GM12872 (cell line): ENCODE measurements at regions not wholly inside any gene's neighbourhood (a gene's known extent, or its start where the extent isn't known, plus 50 kb on each side); places are given as distances from the start of the nearest gene placed in this dataset.

ENCODE experiments used
- TF ChIP-seq, protein P1 (sequence below): IDR thresholded peaks from 3 replicates; pipeline ENCODE4 v1.5.1; 2011; ENCODE audit warnings: low read depth, mild to moderate bottlenecking, low read length, moderate library complexity; ENCODE audit not compliant: insufficient read depth

DNA sequence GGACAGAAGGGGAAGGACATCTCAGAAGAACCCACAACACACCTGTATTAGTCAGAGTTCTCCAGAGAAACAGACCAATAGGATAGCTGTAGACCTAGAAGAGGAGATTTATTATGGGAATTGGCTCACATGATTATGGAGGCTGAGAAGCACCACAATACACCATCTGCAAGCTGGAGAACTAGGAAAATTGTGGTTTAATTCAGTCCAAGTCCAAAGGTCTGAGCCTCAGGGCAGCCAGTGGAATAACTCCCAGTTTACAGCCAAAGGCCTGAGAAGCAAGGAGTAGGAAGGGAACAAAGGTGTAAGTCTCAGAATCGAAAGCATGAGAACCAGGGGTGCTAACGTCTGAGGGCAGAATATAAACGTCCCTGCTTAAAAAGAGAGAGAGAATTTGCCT, 99.6 kb upstream of the AUTS2 start:
- TF ChIP-seq, protein P1, sequence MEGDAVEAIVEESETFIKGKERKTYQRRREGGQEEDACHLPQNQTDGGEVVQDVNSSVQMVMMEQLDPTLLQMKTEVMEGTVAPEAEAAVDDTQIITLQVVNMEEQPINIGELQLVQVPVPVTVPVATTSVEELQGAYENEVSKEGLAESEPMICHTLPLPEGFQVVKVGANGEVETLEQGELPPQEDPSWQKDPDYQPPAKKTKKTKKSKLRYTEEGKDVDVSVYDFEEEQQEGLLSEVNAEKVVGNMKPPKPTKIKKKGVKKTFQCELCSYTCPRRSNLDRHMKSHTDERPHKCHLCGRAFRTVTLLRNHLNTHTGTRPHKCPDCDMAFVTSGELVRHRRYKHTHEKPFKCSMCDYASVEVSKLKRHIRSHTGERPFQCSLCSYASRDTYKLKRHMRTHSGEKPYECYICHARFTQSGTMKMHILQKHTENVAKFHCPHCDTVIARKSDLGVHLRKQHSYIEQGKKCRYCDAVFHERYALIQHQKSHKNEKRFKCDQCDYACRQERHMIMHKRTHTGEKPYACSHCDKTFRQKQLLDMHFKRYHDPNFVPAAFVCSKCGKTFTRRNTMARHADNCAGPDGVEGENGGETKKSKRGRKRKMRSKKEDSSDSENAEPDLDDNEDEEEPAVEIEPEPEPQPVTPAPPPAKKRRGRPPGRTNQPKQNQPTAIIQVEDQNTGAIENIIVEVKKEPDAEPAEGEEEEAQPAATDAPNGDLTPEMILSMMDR: no peak

DNA sequence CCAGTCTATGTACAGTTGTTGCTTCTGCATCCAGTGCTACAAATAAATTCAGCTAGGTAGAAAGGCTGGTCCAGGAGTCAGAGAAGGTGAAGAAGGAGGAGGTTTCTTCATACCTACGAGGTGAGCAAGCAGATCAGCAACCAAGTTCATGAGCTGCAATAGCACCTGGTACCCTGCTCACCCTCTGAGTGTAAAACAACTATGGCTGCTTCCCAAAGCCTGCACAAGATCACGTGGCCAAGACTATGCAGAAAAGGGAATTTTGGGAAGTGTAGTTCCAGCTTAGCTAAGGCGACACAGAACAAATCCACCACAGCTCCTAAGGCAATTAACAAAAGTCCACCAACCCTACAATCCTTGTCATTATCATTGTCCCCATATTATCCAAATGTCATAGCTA, 95.9 kb upstream of the AUTS2 start:
- TF ChIP-seq, protein P1: no peak

DNA sequence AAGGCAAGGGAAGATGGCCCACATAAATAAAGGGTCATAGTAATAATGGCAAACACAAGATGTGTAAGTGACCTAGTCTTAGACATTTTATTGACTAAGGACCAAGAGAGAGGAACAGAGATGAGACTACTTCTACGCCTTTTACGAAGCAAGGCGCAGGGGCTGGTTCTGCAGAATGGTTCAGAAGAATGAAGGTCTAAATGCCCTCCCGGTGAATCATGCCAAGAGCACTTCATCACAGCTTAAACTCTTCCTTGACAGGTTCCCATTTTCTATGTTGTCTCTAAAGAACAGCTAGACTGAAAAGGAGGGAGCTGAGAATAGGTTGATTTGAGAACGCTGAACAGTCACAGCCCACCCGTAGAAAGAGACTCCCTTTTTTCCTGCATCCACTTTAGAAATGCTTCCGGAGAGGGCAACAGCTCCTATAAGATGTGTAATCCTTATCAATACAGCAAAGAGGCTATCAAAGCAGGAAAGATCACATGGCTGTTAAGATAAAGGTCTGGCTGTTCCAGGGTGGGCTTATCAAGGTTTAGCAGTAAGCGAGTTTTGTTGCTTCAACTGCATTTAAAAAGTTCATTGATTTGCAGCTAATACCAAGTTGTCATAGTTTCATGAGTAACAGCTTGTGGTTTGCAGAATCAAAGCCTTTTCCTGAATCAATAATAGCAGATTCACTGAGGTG, 93.4 kb upstream of the AUTS2 start:
- TF ChIP-seq, protein P1: no peak

DNA sequence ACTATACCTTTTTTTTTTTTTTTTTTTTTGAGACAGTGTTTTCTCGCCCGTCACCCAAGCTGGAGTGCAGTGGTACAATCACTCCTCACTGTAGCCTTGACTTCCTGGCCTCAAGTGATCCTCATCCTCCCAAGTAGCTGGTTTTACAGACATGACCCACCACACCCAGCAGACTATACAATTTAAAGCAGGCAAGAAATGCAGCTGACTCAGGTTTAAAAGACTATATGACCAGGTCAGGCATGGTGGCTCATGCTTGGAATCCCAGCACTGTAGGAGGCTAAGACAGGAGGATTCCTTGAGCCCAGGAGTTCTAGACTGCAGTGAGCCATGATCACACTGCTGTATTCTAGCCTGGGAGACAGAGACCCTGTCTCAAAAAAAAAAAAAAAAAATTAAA, 89.5 kb upstream of the AUTS2 start:
- TF ChIP-seq, protein P1: no peak

DNA sequence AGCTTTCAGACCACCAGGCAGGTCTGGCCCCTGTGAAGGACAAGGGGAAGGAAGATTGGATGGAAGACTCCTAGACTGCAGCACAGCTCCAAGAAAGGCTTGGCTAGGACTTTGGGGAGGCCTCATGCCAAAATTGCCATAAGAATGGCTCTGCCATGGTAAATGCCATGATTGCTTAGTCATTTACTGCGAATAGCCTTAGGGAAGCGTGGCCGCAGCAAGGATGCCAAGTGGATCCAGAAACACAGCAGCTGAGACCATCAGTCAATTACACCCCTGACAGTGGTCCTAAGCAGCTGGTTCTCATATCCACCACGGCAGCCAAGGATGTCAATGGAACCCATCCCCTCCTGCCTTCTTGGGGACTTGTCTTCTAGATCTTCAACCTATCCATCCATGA, 88.2 kb upstream of the AUTS2 start:
- TF ChIP-seq, protein P1: no peak

DNA sequence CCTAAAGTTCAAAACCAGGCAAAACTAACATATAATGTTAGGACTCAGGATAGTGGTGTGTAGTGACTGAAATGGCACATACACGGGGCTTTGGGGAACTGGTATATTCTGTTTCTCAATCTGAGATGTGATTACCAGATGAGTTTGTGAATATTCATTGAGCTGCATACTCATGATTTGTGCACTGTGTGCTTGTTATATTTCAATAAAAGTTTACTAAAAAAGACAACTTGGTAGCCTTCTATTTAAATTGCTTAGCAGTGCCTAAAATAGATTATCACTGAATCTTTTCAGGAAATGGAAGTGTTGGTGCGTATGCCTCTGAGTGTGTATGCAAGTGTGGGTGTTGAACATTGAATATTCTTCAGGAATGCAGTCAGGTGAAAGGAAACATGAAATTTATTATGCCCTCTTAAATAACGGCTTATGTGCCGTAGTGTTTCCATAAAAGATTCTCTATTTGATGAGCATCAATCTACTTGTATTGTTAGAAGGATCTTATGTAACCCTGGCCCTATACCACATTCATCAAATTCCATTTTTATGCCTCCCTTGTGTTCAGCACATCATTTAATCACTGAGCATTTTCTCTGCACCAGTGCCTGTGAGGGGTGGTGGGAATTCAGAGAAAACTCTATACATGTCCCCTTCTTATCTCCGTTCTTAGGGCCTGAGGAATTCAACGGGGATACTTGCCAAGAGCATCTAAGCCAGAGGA, 82.6 kb upstream of the AUTS2 start:
- TF ChIP-seq, protein P1: no peak

DNA sequence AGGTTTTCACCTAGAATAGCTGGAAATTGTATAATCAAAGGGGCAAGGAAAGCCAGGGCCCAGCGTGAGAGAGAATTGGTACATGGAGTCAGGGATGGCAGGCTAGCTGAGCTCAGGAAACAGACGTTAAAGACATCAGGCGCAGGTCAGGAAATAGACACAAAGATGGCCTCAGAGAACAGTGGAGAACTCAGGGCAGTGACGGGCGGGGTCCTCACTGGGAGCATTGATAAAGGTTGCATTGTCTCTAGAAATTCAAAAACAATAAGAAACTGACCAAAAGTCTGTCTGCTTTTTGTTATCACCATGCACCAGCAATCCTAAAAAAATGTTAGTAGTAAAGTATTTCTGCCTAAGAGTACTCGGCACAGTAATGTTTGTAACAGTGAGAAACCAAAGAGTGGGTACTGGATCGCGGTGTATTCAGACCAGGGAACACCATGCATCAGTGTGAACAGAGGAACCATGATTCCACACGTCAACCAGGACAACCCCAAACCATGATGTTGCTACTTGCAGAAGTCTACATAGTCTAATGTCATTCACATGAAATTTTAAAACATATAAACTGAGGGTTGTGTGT, 81.9 kb upstream of the AUTS2 start:
- TF ChIP-seq, protein P1: no peak
